ENCODE measurements at regions not wholly inside any gene's neighbourhood (a gene's known extent, or its start where the extent isn't known, plus 50 kb on each side); places are given as distances from the start of the nearest gene placed in this dataset.
A peak's percentile ranks its signal among the peaks of the same experiment; 100 is the strongest.
"Not testable (repeated sequence)": the region's sequence is repeated elsewhere in the genome, so short reads cannot be mapped to it uniquely, and the experiment has no call there.

- DNase-seq (ENCODE audit: low spot score) = no peak
These were observed 118.9 kb upstream of the CAB39 start for GRCh38 chr2:230593765-230594164.

- DNase-seq (ENCODE audit: low spot score) = no peak
These were observed 118.3 kb upstream of the CAB39 start for GRCh38 chr2:230594286-230594840.

- DNase-seq (ENCODE audit: low spot score) = no peak
These were observed 112.8 kb upstream of the CAB39 start for GRCh38 chr2:230599853-230600252.

DNA sequence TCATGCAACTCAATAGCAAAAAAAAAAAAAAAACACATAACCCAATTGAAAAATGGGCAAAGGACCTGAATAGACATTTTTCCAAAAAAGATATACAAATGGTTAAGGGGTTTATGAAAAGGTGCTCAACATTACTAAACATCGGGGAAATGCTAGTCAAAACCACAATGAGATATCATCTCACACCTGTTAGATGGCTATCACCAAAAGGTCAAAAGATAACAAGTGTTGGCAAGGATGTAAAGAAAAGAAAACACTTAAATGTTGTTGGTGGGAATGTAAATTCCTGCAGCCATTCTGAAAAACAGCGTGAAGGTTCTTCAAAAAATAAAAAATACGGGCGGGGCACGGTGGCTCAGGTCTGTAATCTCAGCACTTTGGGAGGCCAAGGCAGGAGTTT is 112.4 kb upstream of the CAB39 start:
- DNase-seq (ENCODE audit: low spot score) = no peak

- no peak for DNase-seq (ENCODE audit: low spot score)
These were observed 111.8 kb upstream of the CAB39 start for GRCh38 chr2:230600881-230601280.

DNA sequence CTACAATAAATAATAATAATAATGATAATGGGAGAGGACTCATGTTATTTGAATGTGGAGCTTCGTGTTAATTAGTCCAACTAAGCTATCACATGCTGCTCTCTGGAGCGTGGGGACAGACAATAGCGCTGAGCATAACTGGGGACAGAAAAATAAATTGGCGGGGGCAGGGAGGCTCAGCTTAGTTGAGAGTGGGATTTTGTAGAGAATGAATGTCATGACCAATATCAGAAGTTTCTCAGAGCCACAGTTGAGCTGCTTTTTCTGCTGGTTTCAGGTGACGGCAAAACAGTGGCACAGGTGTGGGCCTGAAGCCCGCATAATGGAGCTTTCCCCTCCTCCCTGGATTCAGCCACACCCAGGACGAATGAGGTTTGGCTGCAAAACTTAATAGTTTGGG is 111.1 kb upstream of the CAB39 start:
- DNase-seq (ENCODE audit: low spot score) = no peak

GRCh38 chr2:230602562-230603230 is 109.9 kb upstream of the CAB39 start:
- DNase-seq (ENCODE audit: low spot score) = no peak

DNA sequence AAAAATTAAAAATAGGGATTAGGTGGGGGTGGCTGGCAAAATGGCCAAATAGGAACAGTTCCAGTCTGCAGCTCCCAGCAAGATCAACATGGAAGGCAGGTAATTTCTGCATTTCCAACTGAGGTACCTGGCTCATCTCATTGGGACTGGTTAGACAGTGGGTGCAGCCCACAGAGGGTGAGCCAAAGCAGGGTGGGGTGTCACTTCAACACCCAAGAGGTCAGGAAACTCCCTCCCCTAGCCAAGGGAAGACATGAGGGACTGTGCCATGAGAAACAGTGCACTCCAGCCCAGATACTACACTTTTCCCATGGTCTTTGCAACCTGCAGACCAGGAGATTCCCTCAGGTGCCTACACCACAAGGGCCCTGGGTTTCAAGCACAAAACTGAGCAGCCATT is 109.3 kb upstream of the CAB39 start:
- not testable (repeated sequence) for DNase-seq (ENCODE audit: low spot score)

DNA sequence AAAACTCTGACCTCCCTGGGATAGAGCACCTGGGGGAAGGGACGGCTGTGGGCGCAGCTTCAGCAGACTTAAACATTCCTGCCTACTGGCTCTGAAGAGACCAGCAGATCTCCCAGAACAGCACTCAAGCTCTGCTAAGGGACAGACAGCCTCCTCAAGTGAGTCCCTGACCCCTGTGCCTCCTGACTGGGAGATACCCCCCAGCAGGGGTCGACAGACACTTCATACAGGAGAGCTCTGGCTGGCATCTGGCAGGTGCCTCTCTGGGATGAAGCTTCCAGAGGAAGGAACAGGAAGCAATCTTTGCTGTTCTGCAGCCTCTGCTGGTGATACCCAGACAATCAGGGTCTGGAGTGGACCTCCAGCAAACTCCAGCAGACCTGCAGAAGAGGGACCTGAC is 108.5 kb upstream of the CAB39 start:
- not testable (repeated sequence) for DNase-seq (ENCODE audit: low spot score)

DNA sequence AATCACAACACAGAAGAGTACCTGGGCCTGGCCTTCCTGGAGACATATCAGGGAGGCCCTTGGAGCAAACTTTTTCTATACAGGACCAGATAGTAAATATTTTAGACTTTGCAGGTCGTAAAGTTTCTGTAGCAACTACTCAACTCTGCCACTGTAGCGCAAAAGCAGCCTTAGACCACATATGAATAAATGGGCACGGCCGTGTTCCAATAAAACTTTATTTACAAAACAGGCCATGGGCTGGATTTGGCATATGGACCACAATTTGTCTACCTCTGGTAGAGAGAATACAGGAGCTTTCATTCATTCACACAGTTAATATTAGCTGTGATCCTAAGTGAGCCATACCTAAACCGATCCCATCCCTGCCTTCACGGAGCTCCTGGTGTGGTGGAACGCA is 98.6 kb upstream of the CAB39 start:
- no peak for DNase-seq (ENCODE audit: low spot score)

DNA sequence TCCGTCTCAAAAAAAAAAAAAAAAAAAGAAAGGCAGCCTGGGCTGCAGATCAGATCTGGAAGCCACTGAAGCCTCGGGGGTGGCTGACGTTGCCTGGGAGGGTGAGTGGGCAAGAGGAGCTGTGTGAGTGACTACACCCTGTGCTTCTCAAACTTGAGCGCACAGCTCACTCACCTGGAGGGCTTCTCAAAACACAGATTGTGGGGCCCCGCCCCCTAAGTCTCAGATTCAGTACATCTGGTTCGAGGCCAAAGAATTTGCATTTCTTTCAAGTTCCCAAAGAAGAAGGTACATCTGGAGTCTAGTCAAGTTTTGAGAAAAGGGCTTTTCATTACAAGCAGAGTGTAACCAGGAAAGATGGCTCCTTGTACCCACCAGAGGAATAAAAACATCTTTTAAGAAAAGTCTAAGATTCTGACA is 97.7 kb upstream of the CAB39 start:
- DNase-seq (ENCODE audit: low spot score) = no peak

- peak; percentile 52 for DNase-seq (ENCODE audit: low spot score)
These were observed 95.4 kb upstream of the CAB39 start for GRCh38 chr2:230617256-230617706.

DNA sequence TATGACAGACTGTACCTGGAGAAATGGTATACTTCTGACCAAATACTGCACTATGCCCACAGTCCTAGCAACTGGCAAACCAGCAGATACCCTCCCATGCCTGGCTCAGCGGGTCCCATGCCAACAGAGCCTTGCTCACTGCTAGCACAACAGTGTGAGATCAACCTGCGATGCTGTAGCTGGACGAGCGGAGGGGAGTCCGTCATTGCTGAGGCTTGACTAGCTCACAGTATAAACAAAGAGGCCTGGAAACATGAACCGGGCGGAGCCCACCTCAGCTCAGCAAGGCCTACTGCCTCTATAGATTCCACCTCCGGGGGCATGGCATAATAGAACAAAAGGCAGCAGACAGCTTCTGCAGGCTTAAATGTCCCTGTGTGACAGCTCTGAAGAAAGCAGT is 93.2 kb upstream of the CAB39 start:
- no peak for DNase-seq (ENCODE audit: low spot score)

- not testable (repeated sequence) for DNase-seq (ENCODE audit: low spot score)
These were observed 87.4 kb upstream of the CAB39 start for GRCh38 chr2:230625220-230625619.

DNA sequence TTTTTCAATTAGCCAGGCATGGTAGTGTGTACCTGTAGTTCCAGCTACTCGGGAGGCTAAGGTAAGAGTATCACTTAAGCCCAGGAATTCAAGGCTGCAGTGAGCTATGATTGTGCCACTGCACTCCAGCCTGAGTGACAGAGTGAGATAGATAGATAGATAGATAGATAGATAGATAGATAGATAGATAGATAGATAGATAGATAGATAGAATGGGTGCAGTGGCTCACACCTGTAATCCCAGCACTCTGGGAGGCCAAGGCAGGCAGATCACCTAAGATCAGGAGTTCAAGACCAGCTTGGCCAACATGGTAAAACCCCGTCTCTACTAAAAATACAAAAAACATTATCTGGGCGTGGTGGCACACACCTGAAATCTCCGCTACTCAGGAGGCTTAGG is 85.6 kb upstream of the CAB39 start:
- DNase-seq (ENCODE audit: low spot score) = not testable (repeated sequence)

DNA sequence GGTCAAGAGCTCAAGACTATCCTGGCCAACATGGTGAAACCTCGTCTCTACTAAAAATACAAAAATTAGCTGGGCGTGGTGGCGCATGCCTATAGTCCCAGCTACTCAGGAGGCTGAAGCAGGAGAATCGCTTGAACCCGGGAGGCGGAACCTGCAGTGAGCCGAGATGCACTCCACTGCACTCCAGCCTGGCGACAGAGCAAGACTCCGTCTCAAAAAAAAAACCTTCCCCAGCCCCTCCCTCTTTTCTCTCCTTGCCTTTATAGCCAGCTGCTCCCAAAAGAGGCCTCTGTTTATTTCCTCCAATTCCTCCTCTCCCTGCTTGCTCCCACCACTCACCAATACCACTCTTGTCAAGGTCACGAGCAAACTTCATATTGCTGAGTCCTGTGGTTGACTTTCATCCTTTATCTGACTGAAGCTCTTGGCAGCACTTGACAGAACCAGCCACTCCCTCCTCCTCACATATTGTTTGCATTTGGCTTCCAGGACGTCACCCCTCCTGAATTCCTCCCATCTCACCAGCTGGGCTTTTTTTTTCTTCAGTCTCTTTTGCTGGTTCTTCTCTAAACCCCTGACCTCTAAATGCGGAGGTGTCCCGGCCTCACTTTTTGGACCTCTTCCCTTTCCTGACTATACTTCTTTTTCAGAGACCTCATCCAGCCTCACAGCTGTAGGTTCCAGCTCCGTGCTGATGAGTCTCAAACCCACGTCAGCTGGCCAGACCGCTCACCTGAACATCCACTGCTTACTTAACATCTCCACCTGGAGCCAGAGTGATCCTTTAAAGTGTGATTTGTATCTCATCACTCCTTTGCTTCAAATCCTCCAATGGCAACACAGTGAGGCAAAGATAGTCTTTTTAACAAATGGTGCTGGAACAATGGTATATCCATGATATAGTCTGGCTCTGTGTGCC is 84.6 kb upstream of the CAB39 start:
- no peak for DNase-seq (ENCODE audit: low spot score)

GRCh38 chr2:230631470-230631869 is 81.2 kb upstream of the CAB39 start:
- DNase-seq (ENCODE audit: low spot score) = no peak

GRCh38 chr2:230634146-230634545 is 78.5 kb upstream of the CAB39 start:
- no peak for DNase-seq (ENCODE audit: low spot score)

DNA sequence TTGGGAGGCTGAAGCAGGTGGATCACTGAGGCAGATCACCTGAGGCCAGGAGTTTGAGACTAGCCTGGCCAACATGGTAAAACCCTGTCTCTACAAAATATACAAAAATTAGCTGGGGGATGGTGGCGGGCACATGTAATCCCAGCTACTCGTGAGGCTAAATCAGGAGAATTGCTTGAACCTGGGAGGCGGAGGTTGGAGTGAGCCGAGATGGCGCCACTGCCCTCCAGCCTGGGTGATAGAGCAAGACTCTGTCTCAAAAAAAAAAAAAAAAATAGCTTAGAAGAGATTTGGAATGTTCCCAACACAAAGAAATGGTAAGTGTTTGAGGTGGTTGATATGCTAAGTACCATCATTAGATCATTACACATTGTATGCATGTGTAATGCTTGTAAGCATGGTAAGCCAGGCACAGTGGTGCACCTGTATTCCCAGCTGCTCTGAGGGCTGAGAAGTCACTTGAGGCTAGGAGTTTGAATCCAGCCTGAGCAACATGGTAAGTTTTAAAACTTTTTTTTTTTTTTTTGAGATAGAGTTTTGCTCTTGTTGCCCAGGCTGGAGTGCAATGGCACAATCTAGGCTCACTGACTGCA is 77.8 kb upstream of the CAB39 start:
- DNase-seq (ENCODE audit: low spot score) = not testable (repeated sequence)

- DNase-seq (ENCODE audit: low spot score) = no peak
These were observed 75.9 kb upstream of the CAB39 start for GRCh38 chr2:230636684-230637271.

DNA sequence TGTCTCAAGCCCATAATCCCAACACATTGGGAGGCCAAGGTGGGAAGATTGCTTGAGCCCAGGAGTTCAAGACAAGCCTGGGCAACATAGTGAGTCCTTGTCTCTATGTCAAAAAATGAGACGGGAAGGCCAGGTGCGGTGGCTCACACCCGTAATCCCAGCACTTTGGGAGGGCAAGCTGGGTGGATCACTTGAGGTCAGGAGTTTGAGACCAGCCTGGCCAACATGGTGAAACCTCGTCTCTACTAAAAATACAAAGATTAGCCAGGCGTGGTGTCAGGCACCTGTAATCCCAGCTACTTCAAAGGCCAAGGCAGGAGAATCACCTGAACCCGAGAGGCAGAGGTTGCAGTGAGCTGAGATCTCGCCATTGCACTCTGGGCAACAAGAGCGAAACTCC is 75.2 kb upstream of the CAB39 start:
- DNase-seq (ENCODE audit: low spot score) = not testable (repeated sequence)

DNA sequence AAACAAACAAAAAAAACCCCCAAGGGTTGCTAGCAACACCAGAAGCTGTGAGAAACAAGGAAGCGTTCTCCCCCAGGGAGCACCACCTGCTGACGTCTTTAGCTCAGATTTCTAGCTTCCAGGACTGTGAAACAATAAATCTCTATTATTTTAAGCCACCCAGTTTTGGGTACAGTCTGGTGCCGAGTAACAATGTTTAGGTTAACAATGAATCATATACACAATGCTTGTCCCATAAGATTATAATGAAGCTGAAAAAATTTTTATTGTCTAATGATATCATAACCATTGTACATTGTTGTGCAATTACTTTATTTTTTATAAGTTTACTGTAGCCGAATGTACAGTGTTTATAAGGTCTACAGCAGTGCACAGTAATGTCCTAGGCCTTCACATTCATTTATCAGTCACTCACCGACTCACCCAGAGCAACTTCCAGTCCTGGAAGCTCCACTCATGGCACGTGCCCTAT is 72.1 kb upstream of the CAB39 start:
- no peak for DNase-seq (ENCODE audit: low spot score)
